GM10248 (cell line): ENCODE measurements at regions not wholly inside any gene's neighbourhood (a gene's known extent, or its start where the extent isn't known, plus 50 kb on each side); places are given as distances from the start of the nearest gene placed in this dataset.

Source experiments
- CTCF ChIA-PET: fragments of 300-600 bp; sonication (Branson Sonifier 250); formaldehyde crosslinking; extraction: SDS; loops from one replicate; lab custom pipeline; 2021; ENCODE audit warnings: antibody characterized with exemption; lab: Yijun Ruan, JAX
- POLR2A ChIA-PET: fragments of 350-650 bp; sonication (Branson Sonifier 250); formaldehyde crosslinking; extraction: SDS; loops from one replicate; lab custom pipeline; 2020; ENCODE audit warnings: antibody characterized with exemption; lab: Yijun Ruan, JAX
- DNase-seq: peaks from one replicate; pipeline ENCODE4 v3.0.0; 2012; ENCODE audit errors: extremely low spot score
- TF ChIP-seq, protein P1 (sequence below): IDR thresholded peaks from 2 replicates; pipeline ENCODE4 v1.5.1; 2012; ENCODE audit warnings: mild to moderate bottlenecking, low read depth; ENCODE audit errors: extremely low read depth, missing control alignments, control extremely low read depth

- ChIA-PET POLR2A (no interaction called here), CTCF (no interaction called here)
- DNase-seq: no peak
- TF ChIP-seq, protein P1, sequence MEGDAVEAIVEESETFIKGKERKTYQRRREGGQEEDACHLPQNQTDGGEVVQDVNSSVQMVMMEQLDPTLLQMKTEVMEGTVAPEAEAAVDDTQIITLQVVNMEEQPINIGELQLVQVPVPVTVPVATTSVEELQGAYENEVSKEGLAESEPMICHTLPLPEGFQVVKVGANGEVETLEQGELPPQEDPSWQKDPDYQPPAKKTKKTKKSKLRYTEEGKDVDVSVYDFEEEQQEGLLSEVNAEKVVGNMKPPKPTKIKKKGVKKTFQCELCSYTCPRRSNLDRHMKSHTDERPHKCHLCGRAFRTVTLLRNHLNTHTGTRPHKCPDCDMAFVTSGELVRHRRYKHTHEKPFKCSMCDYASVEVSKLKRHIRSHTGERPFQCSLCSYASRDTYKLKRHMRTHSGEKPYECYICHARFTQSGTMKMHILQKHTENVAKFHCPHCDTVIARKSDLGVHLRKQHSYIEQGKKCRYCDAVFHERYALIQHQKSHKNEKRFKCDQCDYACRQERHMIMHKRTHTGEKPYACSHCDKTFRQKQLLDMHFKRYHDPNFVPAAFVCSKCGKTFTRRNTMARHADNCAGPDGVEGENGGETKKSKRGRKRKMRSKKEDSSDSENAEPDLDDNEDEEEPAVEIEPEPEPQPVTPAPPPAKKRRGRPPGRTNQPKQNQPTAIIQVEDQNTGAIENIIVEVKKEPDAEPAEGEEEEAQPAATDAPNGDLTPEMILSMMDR: no peak
Measured at GRCh38 chr10:123475466-123475865, 190.7 kb upstream of the GPR26 start.

DNA sequence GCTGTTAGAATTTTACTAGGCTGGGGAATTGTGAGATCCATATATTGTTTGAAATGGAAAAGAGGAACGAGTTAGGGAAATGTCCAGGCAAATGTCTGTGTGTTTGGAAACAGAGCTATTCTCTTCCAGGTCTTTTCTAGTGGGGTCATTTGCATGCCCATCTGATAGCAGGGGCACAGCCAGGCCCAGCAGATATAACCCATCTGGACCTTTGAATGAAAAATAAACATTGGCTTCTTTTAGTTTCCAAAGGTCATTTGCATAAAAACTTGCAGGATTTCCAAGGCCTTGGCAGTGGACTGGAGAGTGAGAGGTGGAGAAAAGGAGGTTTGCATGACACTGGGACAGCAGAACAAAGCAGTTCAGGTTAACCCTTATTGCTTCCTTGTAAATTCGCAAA is 188.0 kb upstream of the GPR26 start:
- TF ChIP-seq, protein P1: no peak
- CTCF ChIA-PET: interaction anchor here (1.3 kb wide), 1 partner anchor 15 kb away, joined by 3 read pairs; no protein-coding TSS in a partner anchor
- DNase-seq: no peak
- POLR2A ChIA-PET: no interaction called here

DNA sequence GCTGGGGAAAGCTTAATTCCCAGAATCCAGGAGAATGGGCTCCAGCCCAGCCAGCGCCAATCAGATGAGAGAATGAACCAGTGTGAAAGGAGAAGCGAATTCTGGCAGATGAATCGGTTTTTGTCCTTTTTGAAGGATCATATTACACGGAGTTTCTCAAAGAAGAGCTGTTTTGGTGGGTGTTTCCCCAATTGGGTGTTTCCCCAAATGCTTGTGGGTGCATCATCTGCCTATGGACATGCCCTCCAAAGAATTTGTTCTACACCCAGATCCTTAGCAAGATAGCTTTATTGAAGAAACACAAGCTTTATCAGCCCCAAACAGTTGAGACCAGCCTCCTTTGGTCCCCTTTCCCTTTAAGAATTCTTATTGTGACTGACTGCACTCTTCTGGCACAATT is 186.5 kb upstream of the GPR26 start:
- no peak for DNase-seq
- ChIA-PET CTCF (no interaction called here), POLR2A (no interaction called here)
- TF ChIP-seq, protein P1: no peak

GRCh38 chr10:123480344-123480743 is 185.8 kb upstream of the GPR26 start:
- DNase-seq: no peak
- ChIA-PET CTCF (no interaction called here), POLR2A (no interaction called here)
- TF ChIP-seq, protein P1: no peak

DNA sequence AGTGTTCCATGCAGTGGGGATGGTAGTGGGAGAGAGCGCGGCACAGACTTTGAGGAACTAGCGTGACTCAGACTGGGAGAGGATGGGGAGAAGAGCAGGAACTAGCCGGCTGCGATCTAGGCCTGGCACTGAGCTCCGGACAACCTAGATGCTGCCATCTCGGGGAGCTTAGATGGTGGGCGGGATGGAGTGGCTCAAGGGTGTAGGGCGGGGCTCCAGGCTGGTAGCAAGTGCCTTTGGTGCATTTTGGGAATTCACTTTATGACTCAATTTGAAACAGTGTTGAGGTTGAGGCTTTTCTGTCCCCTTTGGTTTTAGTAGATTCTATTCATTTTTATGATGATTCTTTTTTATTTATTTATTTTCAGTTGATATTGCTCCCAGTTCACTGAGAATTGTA is 185.3 kb upstream of the GPR26 start:
- ChIA-PET CTCF (no interaction called here), POLR2A (no interaction called here)
- DNase-seq: no peak
- TF ChIP-seq, protein P1: no peak

DNA sequence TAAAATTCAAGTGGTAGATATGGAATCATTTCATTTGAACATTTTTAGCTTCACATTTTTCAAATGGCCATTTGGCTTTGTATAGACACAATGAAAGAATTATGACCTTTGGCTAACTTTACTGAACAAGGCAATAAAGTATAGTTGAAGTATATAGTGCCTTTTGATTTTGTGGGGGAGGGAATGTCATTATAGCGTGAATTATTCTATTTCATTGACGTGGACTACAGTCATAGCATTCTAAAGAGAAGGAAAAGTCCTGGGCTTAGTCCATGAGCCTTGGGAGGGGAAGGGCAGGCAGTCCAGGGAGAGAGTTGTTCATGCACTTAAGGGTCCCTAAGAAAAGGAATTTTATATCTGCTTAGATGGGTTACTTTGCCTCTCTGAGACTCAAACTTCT is 181.4 kb upstream of the GPR26 start:
- CTCF ChIA-PET: interaction anchor here (1.1 to 1.5 kb wide), 3 partner anchors 8 to 62 kb away, joined by 3 to 5 read pairs (median 4); no protein-coding TSS in a partner anchor
- POLR2A ChIA-PET: no interaction called here
- TF ChIP-seq, protein P1: no peak
- no peak for DNase-seq
